GM21447 (cell line): ENCODE measurements at regions not wholly inside any gene's neighbourhood (a gene's known extent, or its start where the extent isn't known, plus 50 kb on each side); places are given as distances from the start of the nearest gene placed in this dataset.
"Not testable (repeated sequence)": the region's sequence is repeated elsewhere in the genome, so short reads cannot be mapped to it uniquely, and the experiment has no call there.

Experiments
- ATAC-seq: cut with Tn5 transposase; IDR thresholded peaks from one replicate; pipeline ENCODE4 v1.9.1; 2021; ENCODE audit not compliant: unreplicated experiment

- no peak for ATAC-seq
These were observed 603.0 kb downstream of the BNC2 start for GRCh38 chr9:16267281-16268066.

- no peak for ATAC-seq
These were observed 602.2 kb downstream of the BNC2 start for GRCh38 chr9:16268067-16268881.

- ATAC-seq, result no peak
These were observed 598.5 kb downstream of the BNC2 start for GRCh38 chr9:16271967-16272366.

GRCh38 chr9:16272776-16273175, 597.7 kb downstream of the BNC2 start:
- no peak for ATAC-seq

GRCh38 chr9:16275795-16276624, 594.5 kb downstream of the BNC2 start:
- ATAC-seq, result no peak

- no peak for ATAC-seq
These were observed 593.6 kb downstream of the BNC2 start for GRCh38 chr9:16276866-16277265.

GRCh38 chr9:16277471-16277960, 593.0 kb downstream of the BNC2 start:
- no peak for ATAC-seq

- no peak for ATAC-seq
These were observed 592.0 kb downstream of the BNC2 start for GRCh38 chr9:16278326-16278999.

GRCh38 chr9:16281707-16282106, 588.8 kb downstream of the BNC2 start:
- no peak for ATAC-seq

GRCh38 chr9:16282216-16282615, 588.3 kb downstream of the BNC2 start:
- ATAC-seq, result no peak

- no peak for ATAC-seq
These were observed 587.8 kb downstream of the BNC2 start for GRCh38 chr9:16282718-16283117.

- no peak for ATAC-seq
These were observed 584.3 kb downstream of the BNC2 start for GRCh38 chr9:16286160-16286559.

GRCh38 chr9:16289639-16290038, 580.8 kb downstream of the BNC2 start:
- no peak for ATAC-seq

- no peak for ATAC-seq
These were observed 580.3 kb downstream of the BNC2 start for GRCh38 chr9:16290169-16290568.

GRCh38 chr9:16291921-16292320, 578.5 kb downstream of the BNC2 start:
- ATAC-seq, result no peak

GRCh38 chr9:16293610-16294009, 576.9 kb downstream of the BNC2 start:
- ATAC-seq, result no peak

- no peak for ATAC-seq
These were observed 576.2 kb downstream of the BNC2 start for GRCh38 chr9:16294133-16294770.

GRCh38 chr9:16294940-16295339, 575.5 kb downstream of the BNC2 start:
- not testable (repeated sequence) for ATAC-seq

GRCh38 chr9:16299368-16299767, 571.1 kb downstream of the BNC2 start:
- ATAC-seq, result not testable (repeated sequence)

- no peak for ATAC-seq
These were observed 567.0 kb downstream of the BNC2 start for GRCh38 chr9:16303506-16303905.
